ENCODE measurements at regions not wholly inside any gene's neighbourhood (a gene's known extent, or its start where the extent isn't known, plus 50 kb on each side); places are given as distances from the start of the nearest gene placed in this dataset.
"Not testable (repeated sequence)": the region's sequence is repeated elsewhere in the genome, so short reads cannot be mapped to it uniquely, and the experiment has no call there.

DNA sequence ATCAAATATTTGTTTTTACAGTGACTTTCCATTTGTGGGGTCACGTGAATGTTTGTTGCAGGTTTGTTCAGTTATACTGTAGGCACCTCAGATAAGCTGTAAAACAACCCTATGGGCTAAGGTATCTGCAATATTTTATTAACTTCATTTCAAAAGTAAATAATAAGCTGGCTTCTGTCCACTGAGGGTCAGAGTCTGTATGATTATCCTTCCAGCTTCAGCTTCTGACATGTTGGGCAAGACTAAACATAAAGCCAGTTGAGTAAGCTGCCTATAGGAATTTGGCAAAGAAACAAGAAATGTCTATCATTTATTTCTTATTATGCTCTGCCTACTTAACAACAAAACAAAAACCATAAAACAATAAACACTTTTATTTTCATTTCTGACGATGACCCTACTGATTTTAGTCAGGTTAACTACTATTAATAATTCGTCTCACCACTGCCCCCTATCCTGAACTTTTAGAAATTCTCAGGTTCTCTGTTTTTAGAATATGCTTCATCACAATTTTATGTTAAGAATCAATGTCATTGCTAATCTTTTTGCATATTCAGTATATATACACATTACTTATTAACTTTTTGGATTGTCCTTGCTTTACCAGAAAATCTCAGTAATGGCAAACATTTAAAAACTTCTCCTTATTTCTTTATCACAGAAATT is 413.6 kb upstream of the ADAMTSL1 start:
- intact Hi-C loops (cut with DNase I): no loop called here

DNA sequence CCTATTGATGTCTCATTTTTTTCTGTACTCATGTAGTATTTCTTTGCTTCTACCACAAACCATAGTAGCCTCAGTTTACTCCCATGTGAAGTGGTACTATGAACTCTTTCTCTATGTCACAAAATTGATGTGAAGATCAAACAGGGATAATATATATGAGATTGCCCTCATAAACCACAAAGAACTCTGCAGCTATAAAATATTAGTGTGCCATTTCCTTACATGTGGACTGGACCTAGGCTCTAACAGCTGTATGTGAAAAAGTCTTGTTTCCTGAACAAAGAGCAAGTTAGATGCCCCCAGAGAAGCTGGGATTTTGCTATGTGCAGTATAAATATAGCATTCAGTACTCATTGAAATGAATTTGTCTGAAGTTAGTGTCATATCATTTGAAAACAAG is 412.6 kb upstream of the ADAMTSL1 start:
- intact Hi-C loops (cut with DNase I): no loop called here

More for the DNA sequence above, 413.6 kb upstream of the ADAMTSL1 start:
- no peak for DNase-seq (ENCODE audit: low spot score)

DNA sequence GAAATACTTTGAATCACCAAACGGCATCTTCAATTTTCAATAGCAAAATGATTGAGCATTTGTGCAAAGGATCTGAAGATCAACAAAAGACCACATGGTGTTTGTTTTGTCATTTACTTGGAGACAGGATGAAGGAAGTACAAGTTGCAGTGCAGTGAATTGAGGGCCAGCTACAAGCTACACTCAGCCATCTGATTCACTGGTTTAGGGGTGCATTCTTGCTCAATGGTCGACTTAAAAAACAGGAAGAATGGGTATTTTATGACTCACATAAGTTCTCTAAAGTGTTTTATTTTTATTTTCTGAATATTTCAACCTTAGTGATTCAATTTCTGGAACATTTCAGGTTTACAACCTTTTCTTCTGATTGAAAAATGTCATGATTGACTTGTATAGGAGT is 412.1 kb upstream of the ADAMTSL1 start:
- intact Hi-C loops (cut with DNase I): no loop called here
- DNase-seq (ENCODE audit: low spot score): no peak

More for the DNA sequence above, 412.6 kb upstream of the ADAMTSL1 start:
- DNase-seq (ENCODE audit: low spot score): no peak

DNA sequence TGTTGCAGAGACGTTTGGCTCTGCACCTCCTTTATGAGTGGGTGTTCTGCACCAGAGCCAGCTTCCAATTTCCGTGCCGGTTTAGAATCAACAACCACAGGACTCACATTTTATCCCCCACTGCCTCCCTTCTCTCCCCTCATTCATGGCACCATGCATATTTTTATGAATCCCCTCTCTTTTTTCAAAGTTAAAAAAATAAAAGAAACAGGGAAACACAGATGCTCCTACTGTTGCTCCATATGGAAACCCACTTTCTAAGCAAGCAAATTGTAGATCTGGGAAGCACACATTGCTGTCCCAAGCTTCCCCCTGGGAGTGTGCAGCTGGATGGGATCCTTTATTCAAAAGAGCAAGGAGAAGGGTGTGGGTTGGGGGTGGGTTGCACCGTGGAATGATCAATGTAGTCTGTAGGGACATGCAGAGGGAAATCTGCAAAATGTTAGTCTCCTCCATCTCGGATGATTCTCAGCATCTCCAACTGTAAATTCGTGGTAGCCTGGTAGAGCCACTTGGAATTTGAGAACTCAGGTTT is 410.0 kb upstream of the ADAMTSL1 start:
- DNase-seq (ENCODE audit: low spot score): no peak
- intact Hi-C loops (cut with DNase I): no loop called here

DNA sequence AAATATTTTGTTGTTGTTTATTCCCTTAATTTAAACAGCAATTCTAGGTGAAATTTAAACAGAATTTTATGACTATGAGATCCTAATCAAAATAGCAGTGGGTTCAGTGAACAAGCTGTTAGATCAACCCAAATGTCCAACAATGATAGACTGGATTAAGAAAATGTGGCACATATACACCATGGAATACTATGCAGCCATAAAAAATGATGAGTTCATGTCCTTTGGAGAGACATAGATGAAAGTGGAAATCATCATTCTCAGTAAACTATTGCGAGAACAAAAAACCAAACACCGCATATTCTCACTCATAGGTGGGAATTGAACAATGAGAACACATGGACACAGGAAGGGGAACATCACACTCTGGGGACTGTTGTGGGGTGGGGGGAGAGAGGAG is 407.3 kb upstream of the ADAMTSL1 start:
- intact Hi-C loops (cut with DNase I); DNase-seq (ENCODE audit: low spot score): not testable (repeated sequence)

DNA sequence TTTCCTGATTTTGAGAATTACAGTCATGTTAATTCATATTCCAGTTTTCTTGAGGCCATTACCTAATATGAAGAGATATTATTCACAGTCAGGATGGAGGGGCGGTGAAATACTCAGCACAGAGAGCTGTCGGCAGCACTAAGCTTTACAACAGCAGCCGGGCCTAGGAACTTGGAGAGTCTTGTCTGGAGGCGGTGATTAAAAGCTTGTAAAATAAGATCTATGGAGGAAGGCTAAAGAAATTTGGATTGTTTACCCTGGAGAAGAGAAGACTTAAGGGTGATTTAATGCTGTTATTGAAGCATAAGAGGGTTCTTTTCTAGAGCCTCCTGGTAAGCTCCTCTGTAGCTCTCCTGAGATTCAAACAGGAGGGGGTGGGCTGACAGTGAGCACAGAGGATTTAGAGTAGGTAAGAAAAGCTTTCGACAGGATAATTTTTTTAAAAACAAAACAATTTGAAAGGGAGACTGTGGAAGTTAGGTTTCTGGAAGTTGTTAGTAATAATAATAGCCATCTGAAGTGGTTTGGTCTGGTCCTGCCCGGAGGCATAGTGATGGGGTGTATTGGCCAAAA is 406.3 kb upstream of the ADAMTSL1 start:
- no peak for DNase-seq (ENCODE audit: low spot score)
- intact Hi-C loops (cut with DNase I): no loop called here

DNA sequence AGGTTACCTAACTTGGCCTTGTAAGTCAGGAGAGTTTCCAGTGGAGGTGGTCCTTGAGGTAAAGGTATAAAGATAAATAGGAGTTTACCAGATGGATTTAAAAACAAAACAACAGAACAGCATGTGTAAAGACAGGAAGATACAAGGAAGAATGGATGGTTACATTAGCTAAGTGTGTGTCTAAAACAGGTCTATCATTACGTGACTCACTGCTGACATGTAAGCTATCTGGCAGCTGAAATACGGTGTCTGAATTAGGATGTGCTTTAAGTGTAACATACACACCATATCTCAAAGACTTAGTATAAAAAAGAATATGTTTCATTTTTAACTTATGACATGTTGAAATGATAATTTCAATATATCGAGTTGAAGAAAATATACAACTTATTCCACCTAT is 405.1 kb upstream of the ADAMTSL1 start:
- DNase-seq (ENCODE audit: low spot score): no peak
- intact Hi-C loops (cut with DNase I): no loop called here

DNA sequence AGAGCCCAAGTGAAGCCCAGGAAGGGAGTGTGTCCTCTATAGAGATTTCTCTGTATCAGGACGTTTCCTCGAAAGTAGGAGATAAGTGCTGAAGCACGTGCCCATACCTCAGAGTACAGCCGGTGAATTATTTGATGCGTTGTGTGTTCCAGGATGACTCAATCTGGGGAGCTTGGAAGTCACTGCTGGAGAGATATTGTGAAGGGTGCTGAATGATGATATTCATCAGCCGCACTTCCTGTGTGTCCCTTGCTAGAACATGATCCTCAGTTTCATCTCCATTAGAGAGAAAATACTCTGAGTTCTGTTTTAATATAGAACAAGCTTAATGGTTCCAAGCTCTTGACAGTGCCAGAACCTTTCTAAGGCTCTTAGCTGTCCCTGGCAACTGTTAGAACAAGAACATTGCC is 402.3 kb upstream of the ADAMTSL1 start:
- intact Hi-C loops (cut with DNase I): no loop called here
- DNase-seq (ENCODE audit: low spot score): no peak

DNA sequence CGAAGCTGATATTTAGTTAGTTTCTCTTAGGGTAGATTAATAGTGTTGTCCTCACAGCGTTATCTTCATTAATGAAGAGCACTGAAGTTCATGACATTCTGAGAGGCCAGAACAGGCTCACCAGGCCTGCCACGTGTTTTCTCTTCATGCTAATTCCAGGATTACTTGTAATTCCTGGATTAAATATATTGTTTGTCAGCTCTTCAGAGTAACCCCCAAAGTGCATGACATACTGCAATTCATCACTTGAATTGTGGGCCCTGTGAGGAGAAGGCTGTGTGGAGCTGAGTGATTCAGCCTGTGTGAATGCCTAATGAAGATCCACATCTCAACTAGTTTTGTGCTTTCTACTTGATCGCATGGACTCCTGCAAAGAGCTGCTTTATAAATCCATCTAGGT is 401.0 kb upstream of the ADAMTSL1 start:
- intact Hi-C loops (cut with DNase I): no loop called here
- DNase-seq (ENCODE audit: low spot score): no peak

DNA sequence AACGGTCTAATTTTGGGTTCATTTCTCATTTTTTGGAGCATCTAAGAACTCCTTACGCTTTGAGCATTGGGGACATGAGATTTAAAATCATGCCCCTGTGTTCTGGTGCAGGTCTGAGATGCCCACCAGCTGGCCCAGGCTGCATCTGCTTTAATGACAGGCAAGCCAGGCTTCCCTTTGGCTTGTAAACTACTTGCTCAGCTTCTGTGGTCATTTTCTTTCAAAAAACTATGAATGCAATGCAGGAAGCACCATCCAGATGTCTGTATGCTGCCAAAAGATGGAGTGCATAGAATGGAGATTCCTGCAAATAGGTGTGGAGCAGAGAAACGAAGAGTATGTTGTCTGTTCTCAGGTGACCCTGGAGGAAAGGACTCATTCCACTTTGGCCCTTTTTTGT is 399.9 kb upstream of the ADAMTSL1 start:
- DNase-seq (ENCODE audit: low spot score): no peak
- intact Hi-C loops (cut with DNase I): no loop called here

DNA sequence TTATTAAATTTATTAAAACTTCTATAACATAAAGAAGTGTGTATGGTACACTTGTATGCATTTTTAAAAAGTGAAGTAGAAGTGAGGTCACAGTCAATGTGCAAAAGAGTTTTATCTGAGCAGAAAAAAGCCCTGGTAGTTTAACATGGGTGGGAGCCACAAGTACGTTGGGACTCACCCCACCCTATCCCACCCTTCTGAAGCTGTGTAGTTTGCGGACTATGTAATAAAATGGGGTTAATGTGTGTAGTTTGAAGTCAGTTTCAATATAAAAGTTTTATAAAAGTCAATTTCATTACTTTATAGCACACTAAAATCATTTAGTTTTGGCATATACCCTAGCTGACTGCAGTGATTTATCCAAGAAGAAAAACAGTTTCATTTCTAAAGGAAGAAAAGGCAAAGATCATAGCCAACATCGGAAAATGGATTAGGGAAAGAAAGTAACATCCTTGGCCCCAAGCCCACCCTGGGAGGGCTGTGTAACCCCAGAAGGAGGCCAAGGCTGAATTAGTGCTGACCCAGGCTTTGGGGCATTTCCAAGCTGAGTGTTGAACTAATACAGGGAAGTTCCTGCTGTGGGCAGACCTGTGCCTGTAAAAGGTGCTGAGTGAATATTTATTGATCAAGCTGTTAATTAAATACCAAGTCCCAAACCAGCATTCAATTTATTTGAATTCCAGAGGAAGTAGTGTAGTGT is 398.6 kb upstream of the ADAMTSL1 start:
- DNase-seq (ENCODE audit: low spot score): no peak
- intact Hi-C loops (cut with DNase I): no loop called here

DNA sequence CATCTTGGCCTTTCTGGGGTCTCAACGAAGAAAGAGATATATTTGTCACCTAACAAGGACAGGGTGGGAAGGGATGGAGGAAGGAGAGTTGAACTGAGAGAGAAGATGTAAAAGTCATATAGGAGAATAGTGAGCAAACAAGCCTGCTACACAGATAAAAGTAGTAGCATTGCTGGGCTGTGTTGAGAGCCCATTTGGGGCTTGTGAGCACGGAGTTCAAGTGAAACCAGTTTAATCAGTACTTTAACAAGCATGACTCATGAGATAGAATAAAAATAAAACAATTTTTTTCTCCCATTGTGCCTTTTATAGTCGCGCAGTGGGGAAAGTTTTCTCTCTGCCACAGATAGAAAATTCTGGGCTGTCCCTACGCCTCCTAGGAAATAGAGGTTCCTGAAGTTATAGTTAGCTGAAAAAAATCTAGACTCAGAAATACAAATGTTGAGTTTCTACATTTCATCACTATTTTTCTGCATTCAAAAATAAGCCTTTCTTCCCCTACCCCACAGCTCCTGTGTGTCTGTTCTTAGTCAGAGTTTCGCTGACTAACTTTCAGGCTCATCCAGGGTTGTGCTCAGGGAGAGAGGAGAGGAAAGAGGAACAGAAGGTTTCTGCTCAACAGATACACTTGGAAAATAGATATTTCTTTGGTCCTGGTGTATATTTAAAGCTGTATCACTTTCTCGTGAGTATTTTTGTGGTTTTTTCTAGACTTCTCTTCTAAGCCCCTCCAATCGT is 395.8 kb upstream of the ADAMTSL1 start:
- no peak for DNase-seq (ENCODE audit: low spot score)
- intact Hi-C loops (cut with DNase I): no loop called here

DNA sequence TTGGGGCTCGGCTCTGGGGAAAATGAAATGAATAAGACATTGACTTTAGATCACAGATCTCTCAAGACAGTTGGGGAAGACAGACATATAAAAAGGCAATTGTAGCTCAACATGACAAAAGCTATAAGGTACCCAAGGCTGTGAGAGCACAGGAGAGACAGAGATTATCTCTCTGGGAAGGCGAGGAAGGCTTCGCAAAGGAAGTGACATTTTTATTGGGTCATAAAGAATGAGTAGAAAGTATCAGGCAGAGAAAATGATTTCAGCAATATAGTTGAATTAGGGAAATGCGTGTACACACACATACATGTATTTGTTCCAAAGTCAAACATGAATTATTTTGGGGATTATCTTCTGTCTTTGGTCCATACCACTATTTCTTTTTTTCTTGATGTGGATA is 381.8 kb upstream of the ADAMTSL1 start:
- intact Hi-C loops (cut with DNase I): no loop called here

DNA sequence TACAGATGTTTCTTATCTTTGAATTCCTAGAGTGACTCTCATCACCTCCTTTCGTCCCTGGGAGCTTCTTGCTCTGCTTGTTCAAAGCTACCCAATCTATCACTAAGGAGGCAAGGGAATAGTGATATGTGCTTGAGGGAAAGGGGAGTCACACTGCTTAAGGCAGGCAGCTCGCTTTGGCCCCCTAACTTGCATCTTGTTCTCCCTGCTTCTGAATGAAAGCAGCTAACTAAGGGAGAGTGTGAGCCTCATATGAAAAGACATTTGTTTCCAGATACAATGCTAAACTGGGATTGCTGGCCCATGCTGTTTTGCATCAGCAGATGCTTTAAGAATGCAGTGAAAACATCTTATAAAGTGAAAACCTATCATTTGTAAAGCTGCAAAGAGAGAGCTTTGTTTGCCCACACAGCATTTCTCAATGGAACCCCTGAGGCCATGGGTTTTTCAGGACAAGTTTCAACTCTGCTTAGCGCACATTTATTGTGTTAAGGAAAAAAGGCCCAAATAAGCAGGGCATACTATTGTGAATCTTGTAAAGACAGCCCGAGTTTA is 367.9 kb upstream of the ADAMTSL1 start:
- no peak for DNase-seq (ENCODE audit: low spot score)
- intact Hi-C loops (cut with DNase I): no loop called here

More for the DNA sequence above, 381.8 kb upstream of the ADAMTSL1 start:
- no peak for DNase-seq (ENCODE audit: low spot score)

DNA sequence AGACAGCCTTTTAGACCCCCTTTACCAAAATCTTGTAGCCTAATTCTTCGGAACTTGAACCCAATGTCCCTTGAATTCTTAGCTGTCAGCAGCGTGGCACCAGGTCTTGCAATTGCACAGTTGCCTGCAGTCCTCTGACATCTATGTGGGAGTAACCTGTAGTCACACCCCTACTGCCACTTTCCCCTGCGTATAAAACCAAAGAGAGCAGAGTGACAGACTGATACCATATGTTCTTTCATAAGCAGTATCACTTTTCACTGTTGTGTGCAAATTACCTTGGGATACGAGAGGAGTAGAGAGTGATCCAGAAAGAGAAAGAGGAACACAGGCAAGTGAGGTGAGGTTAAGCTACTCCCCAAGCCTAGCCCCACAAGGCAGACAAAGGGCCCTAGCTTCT is 364.3 kb upstream of the ADAMTSL1 start:
- intact Hi-C loops (cut with DNase I): no loop called here
- no peak for DNase-seq (ENCODE audit: low spot score)

DNA sequence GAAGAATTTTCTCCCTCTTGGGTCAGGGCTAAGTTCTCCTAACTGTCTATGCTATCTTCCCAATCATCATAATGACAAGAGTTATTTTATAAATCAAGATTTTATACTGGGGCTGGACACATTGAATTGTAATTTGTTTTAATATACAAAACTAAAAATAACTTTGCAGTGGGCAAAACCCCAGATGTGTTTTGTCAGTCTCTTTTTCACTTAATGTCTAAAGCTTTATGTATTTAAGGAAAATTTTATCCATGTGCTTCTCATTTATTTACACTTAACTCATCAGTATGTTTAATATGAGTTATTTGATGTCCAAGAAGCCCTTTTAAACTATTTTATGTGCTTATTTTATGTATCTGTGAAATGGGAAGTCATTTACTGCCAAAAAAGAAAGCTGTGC is 362.8 kb upstream of the ADAMTSL1 start:
- intact Hi-C loops (cut with DNase I): no loop called here
- DNase-seq (ENCODE audit: low spot score): no peak

DNA sequence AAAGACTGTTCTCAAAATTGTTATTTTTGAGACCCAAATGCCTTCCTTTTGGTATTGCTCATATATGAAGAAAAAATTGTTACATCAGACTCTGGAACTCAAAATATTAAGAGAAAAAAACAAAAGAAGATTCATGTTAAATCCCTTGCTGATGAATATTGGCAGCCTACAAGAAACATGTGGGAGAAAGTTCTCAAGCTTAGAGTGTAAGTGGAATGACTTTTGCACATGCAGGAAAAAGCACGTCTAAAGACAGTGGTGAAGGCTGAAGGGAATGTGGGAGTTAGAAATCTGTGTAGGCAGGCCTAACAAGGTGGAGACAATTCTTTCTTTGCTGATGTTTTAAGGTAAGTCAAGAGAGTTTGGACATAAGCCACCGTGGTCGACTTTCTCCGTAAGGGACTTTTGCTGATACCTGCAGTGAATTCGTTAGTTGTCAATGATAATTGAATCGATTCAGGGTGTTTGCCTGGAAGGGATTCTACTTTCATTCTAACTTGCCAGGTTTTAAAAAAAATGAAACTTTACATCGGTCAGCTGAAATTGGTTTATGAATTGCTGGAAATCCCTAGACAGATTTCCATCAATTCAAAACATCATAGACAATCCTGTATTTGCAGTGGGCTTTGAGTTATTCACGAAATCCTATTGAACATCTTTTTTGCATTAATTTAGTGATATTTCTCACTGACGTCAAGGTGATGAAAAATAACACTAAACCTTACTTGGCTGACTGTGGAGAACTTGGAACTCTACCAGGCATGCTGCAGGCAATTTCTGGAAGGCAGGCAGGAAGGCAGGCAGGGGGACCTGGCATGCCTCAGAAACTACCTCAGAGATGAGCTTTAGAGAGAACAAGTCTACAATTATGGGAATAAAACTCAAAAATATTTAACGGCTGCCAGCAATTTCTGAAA is 359.1 kb upstream of the ADAMTSL1 start:
- no peak for DNase-seq (ENCODE audit: low spot score)
- intact Hi-C loops (cut with DNase I): no loop called here

DNA sequence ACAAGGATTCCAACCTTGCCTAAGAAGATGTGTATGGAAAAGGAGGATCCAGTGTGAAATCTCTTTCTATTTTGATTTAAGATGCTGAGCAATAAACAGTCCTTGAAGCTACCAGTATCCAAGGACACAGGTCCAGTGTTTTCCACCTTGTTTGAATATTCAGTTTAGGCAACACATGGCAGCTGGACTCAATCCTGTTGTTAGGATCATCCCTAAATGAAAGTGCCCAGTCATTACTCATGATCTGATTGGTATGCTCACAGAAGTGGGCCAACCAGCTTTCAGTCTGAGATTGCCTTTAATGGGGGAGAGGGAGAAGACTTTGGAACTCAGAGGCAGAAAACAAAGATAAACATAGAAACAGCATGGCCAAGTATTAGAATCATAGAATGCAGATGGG is 355.7 kb upstream of the ADAMTSL1 start:
- DNase-seq (ENCODE audit: low spot score): no peak
- intact Hi-C loops (cut with DNase I): no loop called here

DNA sequence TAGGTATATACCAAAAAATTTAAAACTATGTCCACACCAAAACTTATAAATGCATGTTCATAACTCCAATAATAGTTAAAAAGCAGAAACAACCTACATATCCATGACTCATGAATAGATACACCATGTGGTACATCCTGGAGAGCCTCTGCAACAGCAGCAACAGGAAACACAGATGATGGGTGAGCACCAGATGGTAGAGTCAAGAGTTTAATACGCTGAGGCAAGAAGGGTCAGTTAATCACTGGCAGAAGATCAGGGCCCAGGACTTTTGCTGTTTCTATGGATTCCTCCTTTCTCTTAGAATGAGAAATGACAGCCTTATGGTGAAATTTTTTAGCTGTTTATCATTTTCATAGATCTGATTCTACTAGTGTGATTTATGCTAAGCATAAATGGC is 351.8 kb upstream of the ADAMTSL1 start:
- intact Hi-C loops (cut with DNase I): no loop called here
- DNase-seq (ENCODE audit: low spot score): no peak

Data from cardiac septum (tissue), 1 donor.